ENCODE measurements at regions not wholly inside any gene's neighbourhood (a gene's known extent, or its start where the extent isn't known, plus 50 kb on each side); places are given as distances from the start of the nearest gene placed in this dataset.

- no peak overlapping the region for H3K27ac Mint-ChIP-seq
- H3K4me3 Mint-ChIP-seq: no peak overlapping the region
- H3K4me1 Mint-ChIP-seq: no peaks in the 10 kb centered on the region
- DNase-seq: no peak
- H3K27me3 Mint-ChIP-seq (ENCODE audit: low read depth in 3 of 3): no peaks in the 10 kb centered on the region
- H3K9me3 Mint-ChIP-seq: peaks cover 0 to 6% (median 0%) of the 10 kb centered on the region in 6 donors
- no peaks in the 10 kb centered on the region for H3K36me3 Mint-ChIP-seq
Measured at GRCh38 chr13:106173891-106174610, 361.4 kb downstream of the EFNB2 start.

GRCh38 chr13:106173346-106173745 is 362.1 kb downstream of the EFNB2 start:
- Mint-ChIP-seq H3K4me3 (no peak overlapping the region), H3K27ac (no peak overlapping the region), H3K4me1 (no peaks in the 10 kb centered on the region), H3K27me3 (ENCODE audit: low read depth in 3 of 3) (peaks cover 0 to under 1% (median 0%) of the 10 kb centered on the region in 3 donors), H3K9me3 (peaks cover 0 to 6% (median 0%) of the 10 kb centered on the region in 6 donors), H3K36me3 (no peaks in the 10 kb centered on the region)
- DNase-seq: no peak

GRCh38 chr13:106172176-106172905 is 363.1 kb downstream of the EFNB2 start:
- no peak overlapping the region for H3K27ac Mint-ChIP-seq
- no peaks in the 10 kb centered on the region for H3K4me1 Mint-ChIP-seq
- DNase-seq: no peak
- H3K9me3 Mint-ChIP-seq: peaks cover 0 to 16% (median 4%) of the 10 kb centered on the region in 6 donors
- no peak overlapping the region for H3K4me3 Mint-ChIP-seq
- peaks cover 0 to 7% (median 0%) of the 10 kb centered on the region in 3 donors for H3K27me3 Mint-ChIP-seq (ENCODE audit: low read depth in 3 of 3)
- peaks cover 0 to 5% (median 0%) of the 10 kb centered on the region in 3 donors for H3K36me3 Mint-ChIP-seq

GRCh38 chr13:106163426-106163825 is 372.0 kb downstream of the EFNB2 start:
- Mint-ChIP-seq H3K27ac (no peak overlapping the region), H3K27me3 (ENCODE audit: low read depth in 3 of 3) (peaks cover 0 to 8% (median 1%) of the 10 kb centered on the region in 3 donors), H3K9me3 (peaks cover 3 to 26% (median 5%) of the 10 kb centered on the region in 6 donors), H3K4me3 (no peak overlapping the region), H3K4me1 (no peaks in the 10 kb centered on the region), H3K36me3 (peaks cover 0 to 5% (median 0%) of the 10 kb centered on the region in 3 donors)
- DNase-seq: no peak

- DNase-seq: no peak
- Mint-ChIP-seq H3K9me3 (peaks cover 0 to 11% (median 3%) of the 10 kb centered on the region in 6 donors), H3K36me3 (no peaks in the 10 kb centered on the region), H3K27me3 (ENCODE audit: low read depth in 3 of 3) (peaks cover 0 to 1% (median 0%) of the 10 kb centered on the region in 3 donors), H3K27ac (no peak overlapping the region), H3K4me3 (no peak overlapping the region), H3K4me1 (no peaks in the 10 kb centered on the region)
Measured at GRCh38 chr13:106161146-106161545, 374.3 kb downstream of the EFNB2 start.

GRCh38 chr13:106159295-106160195 is 375.9 kb downstream of the EFNB2 start:
- Mint-ChIP-seq H3K9me3 (peaks cover 0 to 11% (median 2%) of the 10 kb centered on the region in 6 donors), H3K27ac (no peak overlapping the region), H3K4me3 (no peak overlapping the region), H3K4me1 (no peaks in the 10 kb centered on the region), H3K36me3 (no peaks in the 10 kb centered on the region), H3K27me3 (ENCODE audit: low read depth in 3 of 3) (peaks cover 0 to 2% (median 1%) of the 10 kb centered on the region in 3 donors)
- no peak for DNase-seq

GRCh38 chr13:106156468-106156867 is 379.0 kb downstream of the EFNB2 start:
- H3K27me3 Mint-ChIP-seq (ENCODE audit: low read depth in 3 of 3): peaks cover 0 to 2% (median 1%) of the 10 kb centered on the region in 3 donors
- peaks cover 0 to 16% (median 2%) of the 10 kb centered on the region in 6 donors for H3K9me3 Mint-ChIP-seq
- no peak overlapping the region for H3K27ac Mint-ChIP-seq
- H3K36me3 Mint-ChIP-seq: no peaks in the 10 kb centered on the region
- H3K4me1 Mint-ChIP-seq: no peaks in the 10 kb centered on the region
- no peak overlapping the region for H3K4me3 Mint-ChIP-seq
- DNase-seq: no peak

GRCh38 chr13:106155411-106155810 is 380.1 kb downstream of the EFNB2 start:
- Mint-ChIP-seq H3K27me3 (ENCODE audit: low read depth in 3 of 3) (peaks cover 0 to 2% (median 1%) of the 10 kb centered on the region in 3 donors), H3K36me3 (no peaks in the 10 kb centered on the region), H3K9me3 (peaks cover 0 to 16% (median 2%) of the 10 kb centered on the region in 6 donors), H3K4me3 (no peak overlapping the region), H3K4me1 (no peaks in the 10 kb centered on the region), H3K27ac (no peak overlapping the region)
- no peak for DNase-seq

GRCh38 chr13:106153876-106154275 is 381.6 kb downstream of the EFNB2 start:
- H3K36me3 Mint-ChIP-seq: no peaks in the 10 kb centered on the region
- DNase-seq: no peak
- no peaks in the 10 kb centered on the region for H3K4me1 Mint-ChIP-seq
- peaks cover 0 to 5% (median 0%) of the 10 kb centered on the region in 6 donors for H3K9me3 Mint-ChIP-seq
- H3K27ac Mint-ChIP-seq: no peak overlapping the region
- peaks cover 0 to 2% (median 1%) of the 10 kb centered on the region in 3 donors for H3K27me3 Mint-ChIP-seq (ENCODE audit: low read depth in 3 of 3)
- H3K4me3 Mint-ChIP-seq: no peak overlapping the region

- Mint-ChIP-seq H3K4me3 (no peak overlapping the region), H3K27ac (no peak overlapping the region), H3K27me3 (ENCODE audit: low read depth in 3 of 3) (peaks cover 0 to 2% (median 0%) of the 10 kb centered on the region in 3 donors), H3K9me3 (peaks cover 0 to 5% (median under 1%) of the 10 kb centered on the region in 6 donors), H3K36me3 (no peaks in the 10 kb centered on the region), H3K4me1 (no peaks in the 10 kb centered on the region)
- DNase-seq: no peak
Measured at GRCh38 chr13:106153041-106153440, 382.4 kb downstream of the EFNB2 start.

GRCh38 chr13:106152047-106152446 is 383.4 kb downstream of the EFNB2 start:
- Mint-ChIP-seq H3K4me1 (no peaks in the 10 kb centered on the region), H3K27ac (no peak overlapping the region), H3K4me3 (no peak overlapping the region), H3K9me3 (peaks cover 0 to 7% (median 2%) of the 10 kb centered on the region in 6 donors), H3K27me3 (ENCODE audit: low read depth in 3 of 3) (peaks cover 0 to 2% (median 0%) of the 10 kb centered on the region in 3 donors), H3K36me3 (no peaks in the 10 kb centered on the region)
- no peak for DNase-seq

- no peak for DNase-seq
- Mint-ChIP-seq H3K27ac (no peak overlapping the region), H3K27me3 (ENCODE audit: low read depth in 3 of 3) (peaks cover 0 to 5% (median 0%) of the 10 kb centered on the region in 3 donors), H3K4me1 (no peaks in the 10 kb centered on the region), H3K4me3 (no peak overlapping the region), H3K36me3 (no peaks in the 10 kb centered on the region), H3K9me3 (peaks cover 0 to 10% (median 2%) of the 10 kb centered on the region in 6 donors)
Measured at GRCh38 chr13:106151056-106151699, 384.3 kb downstream of the EFNB2 start.
